ENCODE measurements at regions not wholly inside any gene's neighbourhood (a gene's known extent, or its start where the extent isn't known, plus 50 kb on each side); places are given as distances from the start of the nearest gene placed in this dataset.
A peak's percentile ranks its signal among the peaks of the same experiment; 100 is the strongest.

DNA sequence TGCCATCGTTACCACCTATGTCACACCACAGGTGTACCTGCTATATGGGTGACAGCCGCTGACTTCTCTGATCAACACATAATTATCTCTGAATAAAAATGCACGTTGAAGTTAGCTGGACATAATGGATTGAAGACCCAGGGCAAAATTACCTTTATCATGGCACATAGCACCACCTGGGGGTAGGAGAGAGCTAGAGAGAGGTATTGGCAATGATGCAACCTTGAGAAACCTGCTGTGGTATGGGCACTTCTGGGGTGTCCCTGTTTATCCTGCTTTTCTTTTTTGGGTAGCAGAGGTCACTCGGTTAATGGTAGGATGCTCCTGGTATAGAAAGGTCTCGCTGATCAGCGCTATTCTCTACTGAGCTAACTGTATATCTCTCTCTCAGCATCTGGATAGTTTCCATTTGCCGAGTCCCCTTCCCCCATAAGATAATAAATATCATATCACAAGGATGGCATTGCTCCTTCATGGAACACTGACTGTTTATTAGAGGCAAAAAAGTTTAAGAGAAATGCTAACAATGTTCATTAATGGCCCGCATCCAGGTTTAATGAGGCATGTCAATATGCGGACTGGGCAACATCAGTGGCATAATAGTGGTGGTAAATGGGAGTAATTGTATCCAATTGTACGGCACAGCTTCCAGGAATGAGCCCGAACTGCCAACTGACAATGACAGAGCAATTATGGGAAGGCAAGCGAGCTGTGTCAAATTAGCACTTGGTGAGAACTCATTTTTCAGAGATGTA, 323.1 kb downstream of the TFEC start:
- H4K20me1 ChIP-seq (replicated peaks; ENCODE audit: control insufficient read depth, insufficient read depth, low read length): no peaks in the 10 kb centered on the region
- no peak overlapping the region for H2AFZ ChIP-seq (ENCODE audit: low read depth, low read length)
- DNase-seq (ENCODE audit: extremely low read depth in 1 of 4, low spot score in 3 of 4) (no peak), ATAC-seq (no peak), FAIRE-seq (no peak)
- in situ Hi-C loops (cut with MboI) (no loop called here), intact Hi-C loops (cut with micrococcal nuclease) (no loop called here)
- no peaks in the 10 kb centered on the region for H3K9me1 ChIP-seq (ENCODE audit: control insufficient read depth, insufficient read depth, low read length)
- H3K4me3 ChIP-seq: no peak overlapping the region
- no peaks in the 10 kb centered on the region for H3K9me3 ChIP-seq (replicated peaks; ENCODE audit: control insufficient read depth, insufficient read depth, low read depth, low read length)
- no peaks in the 10 kb centered on the region for H3K79me2 ChIP-seq (ENCODE audit: control insufficient read depth, insufficient read depth, low read length)
- CTCF ChIA-PET (ENCODE audit: low intra/inter-chr PET ratio): no interaction called here
- no peak overlapping the region for H3K27ac ChIP-seq (ENCODE audit: extremely low read depth, low read depth, low read length)
- H3K27me3 ChIP-seq (ENCODE audit: control insufficient read depth in 2 of 2, insufficient read depth in 2 of 2, low read length in 2 of 2): no peaks in the 10 kb centered on the region
- POLR2A ChIA-PET: no interaction called here
- no peak overlapping the region for H3K4me2 ChIP-seq (ENCODE audit: insufficient read depth, low read length)
- TF ChIP-seq CEBPG (CRISPR knock-in tag; IDR thresholded peaks at IDR 0.05) (peak; percentile 43; the same call in 1 of the 2 replicates), CEBPG (tag; conservative IDR thresholded peaks at IDR 0.05 in 1 of 2, IDR thresholded peaks at IDR 0.05 in 1 of 2) (0 out of 4 replicates have a peak, but pooled peaks of 1 of the 2 experiments have one; percentile 9), ZNF347 (CRISPR knock-in tag; IDR thresholded peaks at IDR 0.05; ENCODE audit: low read depth) (no peak), ZBTB8A (IDR thresholded peaks at IDR 0.05; ENCODE audit: partially characterized antibody) (no peak), EZH2 (IDR thresholded peaks at IDR 0.05; ENCODE audit: borderline replicate concordance, low read depth, low read length) (no peak)
- TF ChIP-seq, protein P1, sequence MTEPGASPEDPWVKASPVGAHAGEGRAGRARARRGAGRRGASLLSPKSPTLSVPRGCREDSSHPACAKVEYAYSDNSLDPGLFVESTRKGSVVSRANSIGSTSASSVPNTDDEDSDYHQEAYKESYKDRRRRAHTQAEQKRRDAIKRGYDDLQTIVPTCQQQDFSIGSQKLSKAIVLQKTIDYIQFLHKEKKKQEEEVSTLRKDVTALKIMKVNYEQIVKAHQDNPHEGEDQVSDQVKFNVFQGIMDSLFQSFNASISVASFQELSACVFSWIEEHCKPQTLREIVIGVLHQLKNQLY (CRISPR knock-in tag; conservative IDR thresholded peaks at IDR 0.05): no peak
- TF ChIP-seq, protein P2, sequence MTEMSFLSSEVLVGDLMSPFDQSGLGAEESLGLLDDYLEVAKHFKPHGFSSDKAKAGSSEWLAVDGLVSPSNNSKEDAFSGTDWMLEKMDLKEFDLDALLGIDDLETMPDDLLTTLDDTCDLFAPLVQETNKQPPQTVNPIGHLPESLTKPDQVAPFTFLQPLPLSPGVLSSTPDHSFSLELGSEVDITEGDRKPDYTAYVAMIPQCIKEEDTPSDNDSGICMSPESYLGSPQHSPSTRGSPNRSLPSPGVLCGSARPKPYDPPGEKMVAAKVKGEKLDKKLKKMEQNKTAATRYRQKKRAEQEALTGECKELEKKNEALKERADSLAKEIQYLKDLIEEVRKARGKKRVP (CRISPR knock-in tag; IDR thresholded peaks at IDR 0.05): peak; percentile 56; the same call in 1 of the 2 replicates
- no TSS peak for BruUV-seq (replicated peaks)
- WGBS (ENCODE audit: insufficient coverage, low coverage, missing lambda C conversion rate): 1% methylated on average over 12 of the region's 12 CpGs
- H3K4me1 ChIP-seq (replicated peaks in 1 of 2; ENCODE audit: control insufficient read depth in 2 of 2, insufficient read depth in 2 of 2, low read length in 2 of 2): no peaks in the 10 kb centered on the region
- H3K36me3 ChIP-seq (ENCODE audit: control insufficient read depth, insufficient read depth, low read length): no peaks in the 10 kb centered on the region
- H3K9ac ChIP-seq (ENCODE audit: insufficient read depth in 1 of 2, low read depth in 2 of 2, low read length in 2 of 2): no peak overlapping the region
